ENCODE measurements at regions not wholly inside any gene's neighbourhood (a gene's known extent, or its start where the extent isn't known, plus 50 kb on each side); places are given as distances from the start of the nearest gene placed in this dataset.

GRCh38 chr1:14482784-14483450, 115.6 kb upstream of the KAZN start:
- TF ChIP-seq CTCF (IDR thresholded peaks at IDR 0.05) = no peak

- TF ChIP-seq CTCF (IDR thresholded peaks at IDR 0.05) = no peak
These were observed 113.2 kb upstream of the KAZN start for GRCh38 chr1:14485285-14485684.

GRCh38 chr1:14486401-14487201, 111.9 kb upstream of the KAZN start:
- TF ChIP-seq CTCF (IDR thresholded peaks at IDR 0.05) = no peak

GRCh38 chr1:14487671-14488070, 110.8 kb upstream of the KAZN start:
- no peak for TF ChIP-seq CTCF (IDR thresholded peaks at IDR 0.05)

GRCh38 chr1:14494911-14495310, 103.6 kb upstream of the KAZN start:
- no peak for TF ChIP-seq CTCF (IDR thresholded peaks at IDR 0.05)

GRCh38 chr1:14495381-14495780, 103.1 kb upstream of the KAZN start:
- TF ChIP-seq CTCF (IDR thresholded peaks at IDR 0.05) = no peak

GRCh38 chr1:14495996-14496395, 102.5 kb upstream of the KAZN start:
- no peak for TF ChIP-seq CTCF (IDR thresholded peaks at IDR 0.05)

All from LNCAP (cell line).